ENCODE measurements at regions not wholly inside any gene's neighbourhood (a gene's known extent, or its start where the extent isn't known, plus 50 kb on each side); places are given as distances from the start of the nearest gene placed in this dataset.
"Not testable (repeated sequence)": the region's sequence is repeated elsewhere in the genome, so short reads cannot be mapped to it uniquely, and the experiment has no call there.

- intact Hi-C loops (cut with DNase I; ENCODE audit: low total_unique reads) = no loop called here
- no peaks in the 10 kb centered on the region for H3K27me3 ChIP-seq
- no peaks in the 10 kb centered on the region for H3K4me1 ChIP-seq
These were observed 128.6 kb downstream of the IPO8 start for GRCh38 chr12:30567082-30567481.

GRCh38 chr12:30564394-30564793, 131.3 kb downstream of the IPO8 start:
- no peak overlapping the region for H3K4me3 ChIP-seq
- TF ChIP-seq CTCF (IDR thresholded peaks at IDR 0.05) (no peak), POLR2A (IDR thresholded peaks at IDR 0.05) (no peak)
- intact Hi-C loops (cut with DNase I; ENCODE audit: low total_unique reads) = no loop called here
- no peaks in the 10 kb centered on the region for H3K9me3 ChIP-seq
- WGBS, 2 donors = 60 to 76% methylated on average over 2 of the region's 2 CpGs
- H3K27ac ChIP-seq = no peak overlapping the region
- H3K27me3 ChIP-seq = no peaks in the 10 kb centered on the region
- H3K4me1 ChIP-seq = no peaks in the 10 kb centered on the region
- no peak for DNase-seq
- H3K36me3 ChIP-seq (ENCODE audit: low read depth, missing control alignments) = no peaks in the 10 kb centered on the region

More at GRCh38 chr12:30567082-30567481, 128.6 kb downstream of the IPO8 start:
- Histone ChIP-seq H3K4me3 (no peak overlapping the region), H3K36me3 (ENCODE audit: low read depth, missing control alignments) (no peaks in the 10 kb centered on the region), H3K27ac (no peak overlapping the region), H3K9me3 (no peaks in the 10 kb centered on the region)
- no peak for TF ChIP-seq POLR2A (IDR thresholded peaks at IDR 0.05)
- TF ChIP-seq CTCF (IDR thresholded peaks at IDR 0.05) = no peak
- 93 to 96% methylated on average over 1 of the region's 1 CpG for WGBS, 2 donors
- no peak for DNase-seq

DNA sequence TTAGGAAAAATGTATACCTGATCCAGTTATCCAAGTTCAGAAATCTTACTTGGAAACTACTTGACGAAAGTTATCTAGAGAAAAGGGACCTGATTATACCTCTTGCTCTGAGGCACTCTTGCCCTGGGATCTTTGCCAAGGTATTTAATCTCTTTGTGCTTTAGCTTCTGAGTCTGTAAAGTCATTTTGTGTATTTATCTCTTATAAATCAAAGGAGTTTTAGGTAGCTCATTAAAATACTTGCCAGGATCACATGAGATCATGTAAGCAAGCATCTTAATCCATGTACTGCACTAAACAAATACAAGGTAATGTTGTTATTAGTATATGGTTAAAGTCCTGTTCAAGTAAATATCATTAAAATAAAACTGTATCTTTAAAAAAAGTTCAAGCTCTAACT, 147.5 kb downstream of the IPO8 start:
- 43 to 69% methylated on average over 1 of the region's 1 CpG for WGBS, 2 donors
- Histone ChIP-seq H3K27me3 (no peaks in the 10 kb centered on the region), H3K36me3 (ENCODE audit: low read depth, missing control alignments) (no peaks in the 10 kb centered on the region), H3K4me1 (no peaks in the 10 kb centered on the region), H3K4me3 (no peak overlapping the region), H3K27ac (no peak overlapping the region), H3K9me3 (no peaks in the 10 kb centered on the region)
- intact Hi-C loops (cut with DNase I; ENCODE audit: low total_unique reads) = no loop called here
- DNase-seq = no peak
- TF ChIP-seq POLR2A (IDR thresholded peaks at IDR 0.05) (no peak), CTCF (IDR thresholded peaks at IDR 0.05) (no peak)

DNA sequence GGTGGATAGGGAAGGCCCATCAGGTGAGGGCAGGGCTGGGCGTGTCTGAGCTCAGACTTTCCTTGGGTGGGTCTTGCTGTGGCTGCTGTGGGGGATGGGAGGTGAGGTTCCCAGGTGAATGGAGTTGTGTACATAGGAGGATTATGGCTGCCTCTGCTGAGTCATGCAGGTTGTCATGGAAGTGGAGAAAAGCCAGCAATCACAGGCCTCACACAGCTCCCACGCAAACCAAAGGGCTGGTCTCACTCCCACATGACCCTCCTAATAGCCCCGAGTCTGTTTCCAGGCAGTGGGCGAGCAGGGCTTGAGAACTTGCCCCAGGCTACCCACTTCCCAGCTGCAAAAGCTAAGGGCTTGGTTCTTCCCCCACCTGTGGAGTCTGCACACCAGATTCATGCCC, 149.5 kb downstream of the IPO8 start:
- H3K9me3 ChIP-seq = no peaks in the 10 kb centered on the region
- H3K27me3 ChIP-seq = no peaks in the 10 kb centered on the region
- no peaks in the 10 kb centered on the region for H3K36me3 ChIP-seq (ENCODE audit: low read depth, missing control alignments)
- TF ChIP-seq CTCF (IDR thresholded peaks at IDR 0.05) = no peak
- TF ChIP-seq POLR2A (IDR thresholded peaks at IDR 0.05) = no peak
- no peak for DNase-seq
- no peak overlapping the region for H3K27ac ChIP-seq
- 82 to 96% methylated on average over 4 of the region's 4 CpGs for WGBS, 2 donors
- H3K4me1 ChIP-seq = no peaks in the 10 kb centered on the region
- no peak overlapping the region for H3K4me3 ChIP-seq
- intact Hi-C loops (cut with DNase I; ENCODE audit: low total_unique reads) = no loop called here

DNA sequence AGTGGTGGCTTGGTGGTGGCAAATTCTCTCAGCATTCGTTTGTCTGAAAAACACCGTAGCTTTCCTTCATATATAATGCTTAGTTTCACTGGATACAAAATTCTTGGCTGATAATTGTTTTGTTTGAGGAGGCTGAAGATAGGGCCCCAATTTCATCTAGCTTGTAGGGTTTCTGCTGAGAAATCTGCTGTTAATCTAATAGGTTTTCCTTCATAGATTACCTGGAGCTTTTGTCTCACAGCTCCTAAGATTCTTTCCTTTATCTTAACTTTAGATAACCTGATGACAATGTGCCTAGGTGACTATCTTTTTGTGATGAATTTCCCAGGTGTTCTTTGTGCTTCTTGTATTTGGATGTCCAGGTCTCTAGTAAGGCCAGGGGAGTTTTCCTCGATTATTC, 151.0 kb downstream of the IPO8 start:
- H3K36me3 ChIP-seq (ENCODE audit: low read depth, missing control alignments); H3K4me1 ChIP-seq; H3K4me3 ChIP-seq; DNase-seq; H3K9me3 ChIP-seq; H3K27ac ChIP-seq; H3K27me3 ChIP-seq; intact Hi-C loops (cut with DNase I; ENCODE audit: low total_unique reads): not testable (repeated sequence)
- WGBS, 2 donors = 95% methylated on average over 3 of the region's 3 CpGs

All from testis (tissue), 2 donors.